GM21360 (cell line): ENCODE measurements at regions not wholly inside any gene's neighbourhood (a gene's known extent, or its start where the extent isn't known, plus 50 kb on each side); places are given as distances from the start of the nearest gene placed in this dataset.
"Not testable (repeated sequence)": the region's sequence is repeated elsewhere in the genome, so short reads cannot be mapped to it uniquely, and the experiment has no call there.

Experiments
- ATAC-seq: cut with Tn5 transposase; IDR thresholded peaks from one replicate; pipeline ENCODE4 v1.9.1; 2021; ENCODE audit warnings: mild to moderate bottlenecking, moderate library complexity; ENCODE audit not compliant: unreplicated experiment

GRCh38 chr9:1903080-1903704 lies 112.0 kb upstream of the SMARCA2 start:
- not testable (repeated sequence) for ATAC-seq

GRCh38 chr9:1907465-1907864 lies 107.7 kb upstream of the SMARCA2 start:
- no peak for ATAC-seq

GRCh38 chr9:1909322-1909721 lies 105.8 kb upstream of the SMARCA2 start:
- no peak for ATAC-seq

- no peak for ATAC-seq
These were observed 104.8 kb upstream of the SMARCA2 start for GRCh38 chr9:1910269-1910811.

- no peak for ATAC-seq
These were observed 101.4 kb upstream of the SMARCA2 start for GRCh38 chr9:1913631-1914330.

GRCh38 chr9:1916095-1916494 lies 99.1 kb upstream of the SMARCA2 start:
- ATAC-seq, result no peak

- ATAC-seq, result no peak
These were observed 98.5 kb upstream of the SMARCA2 start for GRCh38 chr9:1916655-1917054.

- no peak for ATAC-seq
These were observed 97.7 kb upstream of the SMARCA2 start for GRCh38 chr9:1917396-1917935.

GRCh38 chr9:1918108-1918507 lies 97.0 kb upstream of the SMARCA2 start:
- ATAC-seq, result no peak

- no peak for ATAC-seq
These were observed 96.5 kb upstream of the SMARCA2 start for GRCh38 chr9:1918622-1919021.

GRCh38 chr9:1919229-1919628 lies 95.9 kb upstream of the SMARCA2 start:
- ATAC-seq, result no peak

GRCh38 chr9:1920386-1920785 lies 94.8 kb upstream of the SMARCA2 start:
- no peak for ATAC-seq

- no peak for ATAC-seq
These were observed 93.1 kb upstream of the SMARCA2 start for GRCh38 chr9:1922026-1922425.

GRCh38 chr9:1927546-1927945 lies 87.6 kb upstream of the SMARCA2 start:
- no peak for ATAC-seq

- no peak for ATAC-seq
These were observed 86.0 kb upstream of the SMARCA2 start for GRCh38 chr9:1929134-1929533.

- peak; percentile 68 for ATAC-seq
These were observed 85.4 kb upstream of the SMARCA2 start for GRCh38 chr9:1929722-1930244.

GRCh38 chr9:1930245-1930736 lies 84.9 kb upstream of the SMARCA2 start:
- peak; percentile 66 for ATAC-seq

GRCh38 chr9:1938135-1938534 lies 77.0 kb upstream of the SMARCA2 start:
- peak; percentile 35 for ATAC-seq

- peak; percentile 70 for ATAC-seq
These were observed 76.4 kb upstream of the SMARCA2 start for GRCh38 chr9:1938675-1939170.

GRCh38 chr9:1939466-1939865 lies 75.7 kb upstream of the SMARCA2 start:
- peak; percentile 41 for ATAC-seq

GRCh38 chr9:1939926-1940368 lies 75.2 kb upstream of the SMARCA2 start:
- ATAC-seq, result peak; percentile 66
